HCT116 (cell line): ENCODE measurements at regions not wholly inside any gene's neighbourhood (a gene's known extent, or its start where the extent isn't known, plus 50 kb on each side); places are given as distances from the start of the nearest gene placed in this dataset.

Source experiments
- ATAC-seq: fragments of 200-7000 bp; cut with Tn5 transposase; 2 replicates; pipeline ENCODE4 v1.9.1; 2020; ENCODE audit warnings: mild to moderate bottlenecking, moderate library complexity
- BruUV-seq: library from RNA; stranded (reverse); fragments of 400-500 nt; replicated peaks from 2 replicates; lab custom pipeline; 2021; lab: Mats Ljungman, UMichigan
- CTCF ChIA-PET: fragments of 300-600 bp; sonication (Branson Sonifier 250); formaldehyde crosslinking; loops from one replicate; lab custom pipeline; 2021; ENCODE audit warnings: antibody characterized with exemption; lab: Charles Lee
- POLR2A ChIA-PET: fragments of 300-600, 350-600 bp; sonication (Branson Sonifier 250); formaldehyde crosslinking; loops from one replicate; lab custom pipeline; 2021; ENCODE audit warnings: antibody characterized with exemption; lab: Charles Lee
- RAD21 ChIA-PET, 2 experiments: fragments of 300-600 bp; sonication (Branson Sonifier 250); formaldehyde crosslinking; loops; one replicate each; lab custom pipeline; 2023; ENCODE audit warnings: low total read pairs in 2 of 2; ENCODE audit not compliant: uncharacterized antibody in 2 of 2, unreplicated experiment in 2 of 2, low non-redundant PET in 1 of 2; lab: Charles Lee
- DNase-seq: peaks from one replicate; pipeline ENCODE4 v3.0.0-alpha.2; 2010; ENCODE audit warnings: low read depth, low spot score
- H2AFZ ChIP-seq: fragments of 200-600 bp; shearing (Covaris generic), sonication (generic); 2 replicates; pipeline ENCODE4 v1.6.1; 2017; ENCODE audit warnings: low read depth, mixed run types, mixed read lengths, antibody characterized with exemption, low read length; ENCODE audit not compliant: poor library complexity, severe bottlenecking
- H3K27ac ChIP-seq: 2 replicates; pipeline ENCODE4 v1.5.1; 2012; ENCODE audit warnings: low read depth, low read length
- H3K27me3 ChIP-seq: fragments of 200-600 bp; sonication (generic); 2 replicates; pipeline ENCODE4 v1.6.1; 2016; ENCODE audit warnings: mixed run types, low read length, mixed read lengths; ENCODE audit not compliant: insufficient read depth
- H3K36me3 ChIP-seq, 2 experiments: fragments of 200-500 bp in 1 of 2; fragments of 200-600 bp in 1 of 2; sonication (Bioruptor generic) in 1 of 2; sonication (generic) in 1 of 2; 2 replicates each; pipeline versions ENCODE4 v1.5.1 to v1.6.1; 2014 to 2016; ENCODE audit warnings: low read length in 2 of 2, inconsistent platforms in 1 of 2, mixed read lengths in 1 of 2, mixed run types in 1 of 2; ENCODE audit not compliant: insufficient read depth in 2 of 2, control insufficient read depth in 1 of 2
- H3K4me1 ChIP-seq, 2 experiments: fragments of 200-600 bp in 1 of 2; sonication (generic) in 1 of 2; 2 replicates each; pipeline versions ENCODE4 v1.5.1 to v1.6.1; 2012 to 2017; ENCODE audit warnings: low read length in 2 of 2, inconsistent platforms in 1 of 2, mild to moderate bottlenecking in 1 of 2, mixed read lengths in 1 of 2, mixed run types in 1 of 2, moderate library complexity in 1 of 2; ENCODE audit not compliant: insufficient read depth in 2 of 2, control insufficient read depth in 1 of 2
- H3K4me2 ChIP-seq: fragments of 200-600 bp; sonication (generic); 2 replicates; pipeline ENCODE4 v1.6.1; 2017; ENCODE audit warnings: mixed run types, low read length, mixed read lengths
- H3K4me3 ChIP-seq, 2 experiments: fragments of 200-600 bp in 1 of 2; sonication (generic) in 1 of 2; replicated peaks in 1 of 2; 2 replicates each; pipeline ENCODE4 v1.5.1; 2011 to 2016; ENCODE audit warnings: low read length in 2 of 2, control low read depth in 1 of 2, low read depth in 1 of 2, mild to moderate bottlenecking in 1 of 2, mixed read lengths in 1 of 2, mixed run types in 1 of 2
- H3K79me2 ChIP-seq: fragments of 200-600 bp; sonication (generic); 2 replicates; pipeline ENCODE4 v1.6.1; 2017; ENCODE audit warnings: mild to moderate bottlenecking, mixed run types, low read length, moderate library complexity, mixed read lengths; ENCODE audit not compliant: insufficient read depth
- H3K9ac ChIP-seq: fragments of 200-600 bp; sonication (generic); 2 replicates; pipeline ENCODE4 v1.6.1; 2016; ENCODE audit warnings: low read length, mixed read lengths
- H3K9me2 ChIP-seq: fragments of 200-600 bp; sonication (generic), shearing (Covaris generic); 2 replicates; pipeline ENCODE4 v1.6.1; 2017; ENCODE audit warnings: mixed run types, mild to moderate bottlenecking, moderate library complexity; ENCODE audit not compliant: insufficient read depth
- H3K9me3 ChIP-seq, 2 experiments: fragments of 200-500 bp in 1 of 2; fragments of 200-600 bp in 1 of 2; sonication (Bioruptor generic) in 1 of 2; sonication (generic) in 1 of 2; 2 replicates each; pipeline ENCODE4 v1.6.1; 2014 to 2017; ENCODE audit warnings: low read length in 2 of 2, mixed read lengths in 2 of 2, inconsistent platforms in 1 of 2, low read depth in 1 of 2, mild to moderate bottlenecking in 1 of 2, mixed run types in 1 of 2, moderate library complexity in 1 of 2; ENCODE audit not compliant: control insufficient read depth in 1 of 2, insufficient read depth in 1 of 2
- H4K20me1 ChIP-seq: fragments of 200-600 bp; sonication (generic), shearing (Covaris generic); 2 replicates; pipeline ENCODE4 v1.6.1; 2017; ENCODE audit warnings: mixed run types, mild to moderate bottlenecking, moderate library complexity; ENCODE audit not compliant: insufficient read depth
- CTCF ChIP-seq, 3 experiments: fragments of 200-600 bp in 1 of 3; sonication (generic) in 1 of 3; IDR thresholded peaks in 2 of 3; conservative IDR thresholded peaks in 1 of 3; 2 replicates each; pipeline ENCODE4 v1.5.1; 2012 to 2017; ENCODE audit warnings: low read depth in 2 of 3, low read length in 2 of 3, antibody characterized with exemption in 1 of 3, borderline replicate concordance in 1 of 3, control low read depth in 1 of 3, mild to moderate bottlenecking in 1 of 3, mixed read lengths in 1 of 3, mixed run types in 1 of 3, moderate library complexity in 1 of 3; ENCODE audit not compliant: insufficient read depth in 1 of 3
- EGR1 ChIP-seq: IDR thresholded peaks from 2 replicates; pipeline ENCODE4 v1.6.1; 2012; ENCODE audit warnings: low read depth
- EZH2 ChIP-seq: fragments of 200-600 bp; sonication (generic); IDR thresholded peaks from 2 replicates; pipeline ENCODE4 v1.6.1; 2017; ENCODE audit warnings: antibody characterized with exemption, mixed run types
- FOSL1 ChIP-seq: IDR thresholded peaks from 2 replicates; pipeline ENCODE4 v1.6.1; 2012; ENCODE audit warnings: low read depth
- POLR2A ChIP-seq: IDR thresholded peaks from 2 replicates; pipeline ENCODE4 v1.7.0; 2011; ENCODE audit warnings: borderline replicate concordance; ENCODE audit not compliant: insufficient read depth, insufficient read length; ENCODE audit errors: extremely low read depth
- REST ChIP-seq: IDR thresholded peaks from 2 replicates; pipeline ENCODE4 v1.6.1; 2012; ENCODE audit warnings: low read depth
- SIN3A ChIP-seq: IDR thresholded peaks from 2 replicates; pipeline ENCODE4 v1.6.1; 2012; ENCODE audit warnings: low read depth
- SRF ChIP-seq: IDR thresholded peaks from 2 replicates; pipeline ENCODE4 v1.6.1; 2012; ENCODE audit warnings: low read depth
- YY1 ChIP-seq: IDR thresholded peaks from 2 replicates; pipeline ENCODE4 v1.6.1; 2011; ENCODE audit warnings: low read length, low read depth, moderate library complexity, mild to moderate bottlenecking; ENCODE audit not compliant: insufficient replicate concordance; ENCODE audit errors: extremely low read depth
- intact Hi-C: fragments of 100-400 bp; cut with micrococcal nuclease; formaldehyde crosslinking; loops from 2 replicates; pipeline ENCODE4 v1.10.0; 2022
- TF ChIP-seq, protein P1 (sequence below): IDR thresholded peaks from 2 replicates; pipeline ENCODE4 v1.6.1; 2012
- TF ChIP-seq, protein P2 (sequence below): IDR thresholded peaks from 2 replicates; pipeline ENCODE4 v1.6.1; 2012

DNA sequence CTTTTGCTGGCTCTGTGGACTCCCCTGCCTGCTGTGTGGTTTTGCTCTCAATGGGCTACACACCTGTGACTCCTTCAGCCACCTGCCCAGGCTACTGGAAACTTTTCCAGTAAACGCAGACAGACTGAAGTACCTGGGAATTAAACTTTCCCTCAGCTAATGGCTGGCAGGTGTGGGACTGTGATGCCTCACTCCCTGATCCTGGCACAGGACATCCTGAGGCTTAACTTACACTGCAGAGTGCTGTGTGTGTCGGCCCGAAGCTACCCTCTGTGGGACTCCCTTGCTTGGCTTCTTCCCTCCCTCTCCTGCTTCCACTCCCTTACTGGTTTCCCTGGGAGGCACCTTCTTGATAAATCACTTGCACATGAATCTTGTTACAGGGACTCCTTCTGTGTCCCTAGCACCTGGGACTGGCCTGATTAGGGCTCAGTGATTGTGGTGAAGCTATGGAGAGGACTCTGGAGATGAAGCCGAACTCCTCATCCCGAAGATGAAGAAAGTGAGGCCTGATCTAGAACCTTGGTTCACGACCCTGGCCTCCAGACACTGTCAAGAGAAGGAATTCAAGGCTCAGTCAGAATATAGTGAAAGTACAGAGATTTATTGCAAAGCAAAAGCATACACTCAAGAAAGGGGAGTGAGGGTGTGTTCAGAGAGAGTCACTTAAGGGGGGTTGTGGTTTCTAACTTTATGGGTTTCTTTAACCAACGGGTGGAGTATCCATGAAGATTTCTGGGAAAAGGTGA is 113.4 kb upstream of the ALDH1B1 start:
- no TSS peak for BruUV-seq
- ChIA-PET CTCF (no interaction called here), POLR2A (no interaction called here), RAD21 (no interaction called here)
- TF ChIP-seq REST (no peak), FOSL1 (no peak), YY1 (no peak), EZH2 (no peak), CTCF (IDR thresholded peaks at IDR 0.05 in 2 of 3, conservative IDR thresholded peaks at IDR 0.05 in 1 of 3; ENCODE audit: borderline replicate concordance in 1 of 3, insufficient read depth in 1 of 3, low read depth in 2 of 3, low read length in 2 of 3) (no peak), EGR1 (no peak), SIN3A (no peak), POLR2A (no peak), SRF (no peak)
- TF ChIP-seq, protein P1, sequence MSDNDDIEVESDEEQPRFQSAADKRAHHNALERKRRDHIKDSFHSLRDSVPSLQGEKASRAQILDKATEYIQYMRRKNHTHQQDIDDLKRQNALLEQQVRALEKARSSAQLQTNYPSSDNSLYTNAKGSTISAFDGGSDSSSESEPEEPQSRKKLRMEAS: no peak
- TF ChIP-seq, protein P2, sequence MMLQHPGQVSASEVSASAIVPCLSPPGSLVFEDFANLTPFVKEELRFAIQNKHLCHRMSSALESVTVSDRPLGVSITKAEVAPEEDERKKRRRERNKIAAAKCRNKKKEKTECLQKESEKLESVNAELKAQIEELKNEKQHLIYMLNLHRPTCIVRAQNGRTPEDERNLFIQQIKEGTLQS: no peak
- ATAC-seq (no peak), DNase-seq (no peak)
- H3K36me3 ChIP-seq: no peaks in the 10 kb centered on the region
- H3K9me2 ChIP-seq: no peaks in the 10 kb centered on the region
- peaks cover 0 to 7% of the 10 kb centered on the region in 2 experiments; a peak in 1 of 4 replicates for H3K4me1 ChIP-seq
- H2AFZ ChIP-seq: no peak overlapping the region
- no peaks in the 10 kb centered on the region for H3K9me3 ChIP-seq
- no peak overlapping the region for H3K4me2 ChIP-seq
- intact Hi-C loops: no loop called here
- H4K20me1 ChIP-seq: no peaks in the 10 kb centered on the region
- no peak overlapping the region for H3K4me3 ChIP-seq
- no peaks in the 10 kb centered on the region for H3K79me2 ChIP-seq
- H3K9ac ChIP-seq: no peak overlapping the region
- no peaks in the 10 kb centered on the region for H3K27me3 ChIP-seq
- H3K27ac ChIP-seq: no peak overlapping the region
